ENCODE measurements at regions not wholly inside any gene's neighbourhood (a gene's known extent, or its start where the extent isn't known, plus 50 kb on each side); places are given as distances from the start of the nearest gene placed in this dataset.

DNA sequence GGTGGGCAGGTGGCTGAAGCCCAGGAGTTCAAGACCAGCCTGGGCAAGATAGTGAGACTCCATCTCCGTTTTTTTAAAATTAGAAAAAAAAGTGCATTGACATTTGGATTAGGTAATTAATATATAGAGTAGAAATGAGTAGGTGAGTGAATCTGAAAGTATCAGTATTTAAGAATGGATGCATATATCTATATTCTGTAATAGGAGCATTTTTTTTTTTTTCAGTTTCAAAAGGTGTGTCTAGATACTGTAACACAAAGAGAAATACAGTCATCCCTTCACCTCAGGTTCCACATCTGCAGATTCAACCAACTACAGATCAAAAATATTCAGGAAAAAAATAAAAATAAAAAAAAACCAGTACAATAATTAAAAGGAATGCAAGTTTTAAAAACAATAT, 50.8 kb downstream of the RBM27 start:
- no peak for DNase-seq
- no peaks in the 10 kb centered on the region for H3K4me1 ChIP-seq (ENCODE audit: control insufficient read depth, insufficient read depth, low read length)
- H3K36me3 ChIP-seq (ENCODE audit: control insufficient read depth, insufficient read depth, low read length) = peaks cover 21% of the 10 kb centered on the region
- no peaks in the 10 kb centered on the region for H3K27me3 ChIP-seq (ENCODE audit: control insufficient read depth, insufficient read depth, low read length)
- no peak overlapping the region for H3K4me3 ChIP-seq (ENCODE audit: low read length)
- WGBS (ENCODE audit: insufficient coverage) = no CpG with 5 or more reads among the region's 1 CpG
- H3K27ac ChIP-seq (ENCODE audit: low read length) = no peak overlapping the region
- no peaks in the 10 kb centered on the region for H3K9me3 ChIP-seq (replicated peaks; ENCODE audit: control insufficient read depth, low read depth, low read length)

DNA sequence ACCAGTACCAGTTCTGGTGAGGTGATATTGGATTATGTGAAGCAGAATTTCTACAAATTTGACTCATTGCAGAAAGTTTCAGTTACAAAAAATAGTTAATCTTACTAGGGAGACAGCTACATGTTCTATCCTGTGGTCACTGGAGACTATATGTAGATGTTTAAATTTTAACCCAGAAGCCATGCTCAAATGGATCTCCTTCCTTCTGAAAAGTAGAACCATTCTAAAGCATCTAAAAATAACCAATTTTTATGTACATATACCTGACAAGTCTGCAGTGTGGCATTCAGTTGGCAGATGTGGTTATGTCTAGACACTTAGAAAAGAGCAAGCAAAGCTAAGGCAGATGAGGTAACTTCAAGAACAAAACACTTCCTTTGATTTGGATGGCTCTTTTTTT, 65.5 kb upstream of the POU4F3 start:
- H3K27me3 ChIP-seq (ENCODE audit: control insufficient read depth, insufficient read depth, low read length) = no peaks in the 10 kb centered on the region

GRCh38 chr5:146283344-146283761, 55.3 kb upstream of the POU4F3 start:
- Histone ChIP-seq H3K27me3 (ENCODE audit: control insufficient read depth, insufficient read depth, low read length) (no peaks in the 10 kb centered on the region), H3K36me3 (ENCODE audit: control insufficient read depth, insufficient read depth, low read length) (peaks cover 6% of the 10 kb centered on the region), H3K27ac (ENCODE audit: low read length) (no peak overlapping the region), H3K4me1 (ENCODE audit: control insufficient read depth, insufficient read depth, low read length) (peaks cover 2% of the 10 kb centered on the region), H3K9me3 (replicated peaks; ENCODE audit: control insufficient read depth, low read depth, low read length) (no peaks in the 10 kb centered on the region), H3K4me3 (ENCODE audit: low read length) (no peak overlapping the region)
- peak; percentile 8 for DNase-seq
- WGBS (ENCODE audit: insufficient coverage) = 100% methylated on average over 2 of the region's 4 CpGs

More for the DNA sequence above, 65.5 kb upstream of the POU4F3 start:
- no peak for DNase-seq
- no peak overlapping the region for H3K27ac ChIP-seq (ENCODE audit: low read length)
- H3K4me1 ChIP-seq (ENCODE audit: control insufficient read depth, insufficient read depth, low read length) = no peaks in the 10 kb centered on the region
- no peak overlapping the region for H3K4me3 ChIP-seq (ENCODE audit: low read length)
- H3K36me3 ChIP-seq (ENCODE audit: control insufficient read depth, insufficient read depth, low read length) = peaks cover 16% of the 10 kb centered on the region
- H3K9me3 ChIP-seq (replicated peaks; ENCODE audit: control insufficient read depth, low read depth, low read length) = no peaks in the 10 kb centered on the region

- no peak overlapping the region for H3K27ac ChIP-seq (ENCODE audit: low read length)
- no peaks in the 10 kb centered on the region for H3K27me3 ChIP-seq (ENCODE audit: control insufficient read depth, insufficient read depth, low read length)
- H3K4me3 ChIP-seq (ENCODE audit: low read length) = no peak overlapping the region
- H3K36me3 ChIP-seq (ENCODE audit: control insufficient read depth, insufficient read depth, low read length) = peaks cover 6% of the 10 kb centered on the region
- H3K4me1 ChIP-seq (ENCODE audit: control insufficient read depth, insufficient read depth, low read length) = peaks cover 2% of the 10 kb centered on the region
- no CpG with 5 or more reads among the region's 1 CpG for WGBS (ENCODE audit: insufficient coverage)
- H3K9me3 ChIP-seq (replicated peaks; ENCODE audit: control insufficient read depth, low read depth, low read length) = no peaks in the 10 kb centered on the region
- DNase-seq = no peak
These were observed 54.6 kb upstream of the POU4F3 start for GRCh38 chr5:146284016-146284415.

Data from muscle of leg (tissue), 3 donors.